HepG2 (cell line): ENCODE measurements at regions not wholly inside any gene's neighbourhood (a gene's known extent, or its start where the extent isn't known, plus 50 kb on each side); places are given as distances from the start of the nearest gene placed in this dataset.

Experiments
- ARID4A ChIP-seq: sonication (generic); formaldehyde crosslinking; IDR thresholded peaks from 2 replicates; pipeline ENCODE4 v1.5.0; 2020; ENCODE audit warnings: mild to moderate bottlenecking, missing genetic modification reagents, borderline replicate concordance
- MED13 ChIP-seq: sonication (generic); formaldehyde crosslinking; IDR thresholded peaks from 2 replicates; pipeline ENCODE4 v1.5.0; 2020; ENCODE audit warnings: missing genetic modification reagents
- ZNF484 ChIP-seq: sonication (generic); formaldehyde crosslinking; IDR thresholded peaks from 2 replicates; pipeline ENCODE4 v1.5.1; 2020; ENCODE audit warnings: mild to moderate bottlenecking, low read depth, missing genetic modification reagents, borderline replicate concordance
- ZNF646 ChIP-seq: sonication (generic); formaldehyde crosslinking; IDR thresholded peaks from 2 replicates; pipeline ENCODE4 v1.9.0; 2021; ENCODE audit warnings: mild to moderate bottlenecking, missing genetic modification reagents

GRCh38 chr1:97007840-97008604 lies 286.4 kb downstream of the PTBP2 start (continued):
- TF ChIP-seq ARID4A (CRISPR knock-in tag): no peak
- no peak for TF ChIP-seq MED13 (CRISPR knock-in tag)
- no peak for TF ChIP-seq ZNF484 (CRISPR knock-in tag)
- no peak for TF ChIP-seq ZNF646 (CRISPR knock-in tag)
- TF ChIP-seq, all 625 proteins: peak for 0
